SU-DHL-6 (cell line): ENCODE measurements at regions not wholly inside any gene's neighbourhood (a gene's known extent, or its start where the extent isn't known, plus 50 kb on each side); places are given as distances from the start of the nearest gene placed in this dataset.

Experiments
- H2AFZ ChIP-seq: fragments of 200-600 bp; sonication (generic); 2 replicates; pipeline ENCODE4 v1.6.1; 2014; ENCODE audit warnings: low read depth, mild to moderate bottlenecking, moderate library complexity, mixed read lengths, antibody characterized with exemption, low read length; ENCODE audit not compliant: severe bottlenecking
- H3F3A ChIP-seq: fragments of 200-600 bp; shearing (Covaris generic); 2 replicates; pipeline ENCODE4 v1.6.0; 2016; ENCODE audit warnings: antibody characterized with exemption, mild to moderate bottlenecking; ENCODE audit not compliant: insufficient read depth
- H3K27ac ChIP-seq: fragments of 200-600 bp; sonication (generic); 2 replicates; pipeline ENCODE4 v1.5.1; 2016; ENCODE audit warnings: low read depth, mild to moderate bottlenecking, low read length, moderate library complexity, mixed read lengths
- H3K27me3 ChIP-seq: fragments of 200-600 bp; sonication (generic), shearing (Covaris generic); 2 replicates; pipeline ENCODE4 v1.6.0; 2014; ENCODE audit warnings: mild to moderate bottlenecking, low read length
- H3K36me3 ChIP-seq: fragments of 200-600 bp; sonication (generic); 2 replicates; pipeline ENCODE4 v1.6.1; 2014; ENCODE audit warnings: mild to moderate bottlenecking, low read length, mixed read lengths
- H3K4me2 ChIP-seq: fragments of 300-600, 200-600 bp; shearing (Covaris generic), sonication (generic); 2 replicates; pipeline ENCODE4 v1.6.0; 2014; ENCODE audit warnings: low read length, low read depth, mild to moderate bottlenecking; ENCODE audit not compliant: poor library complexity, severe bottlenecking
- H3K4me3 ChIP-seq: fragments of 200-600 bp; sonication (generic); 2 replicates; pipeline ENCODE4 v1.5.1; 2014; ENCODE audit warnings: antibody characterized with exemption, low read length, mild to moderate bottlenecking, mixed read lengths; ENCODE audit not compliant: insufficient read depth, poor library complexity, severe bottlenecking
- H3K79me2 ChIP-seq: fragments of 200-600 bp; sonication (generic); 2 replicates; pipeline ENCODE4 v1.6.1; 2014; ENCODE audit warnings: mild to moderate bottlenecking, low read length, moderate library complexity; ENCODE audit not compliant: insufficient read depth
- H3K9ac ChIP-seq: fragments of 200-600 bp; sonication (generic); 2 replicates; pipeline ENCODE4 v1.7.0; 2014; ENCODE audit warnings: mild to moderate bottlenecking, low read length
- H3K9me2 ChIP-seq: fragments of 200-600 bp; sonication (generic); replicated peaks from 2 replicates; pipeline ENCODE4 v1.6.1; 2014; ENCODE audit warnings: low read length; ENCODE audit not compliant: insufficient read depth
- H3K9me3 ChIP-seq: fragments of 200-600 bp; sonication (generic); 2 replicates; pipeline ENCODE4 v1.6.1; 2014; ENCODE audit warnings: low read length, mixed read lengths; ENCODE audit not compliant: insufficient read depth
- H4K20me1 ChIP-seq: fragments of 200-600 bp; sonication (generic); 2 replicates; pipeline ENCODE4 v1.6.1; 2014; ENCODE audit warnings: low read depth, mild to moderate bottlenecking, antibody characterized with exemption, low read length, moderate library complexity, mixed read lengths
- CTCF ChIP-seq: fragments of 200-600 bp; sonication (generic); IDR thresholded peaks from one replicate; pipeline ENCODE4 v1.5.1; 2017; ENCODE audit warnings: antibody characterized with exemption, mild to moderate bottlenecking, low read length, moderate library complexity; ENCODE audit not compliant: insufficient read depth, poor library complexity, severe bottlenecking
- EZH2phosphoT487 ChIP-seq: fragments of 200-600 bp; sonication (generic), shearing (Covaris generic); conservative IDR thresholded peaks from 2 replicates; pipeline ENCODE4 v1.6.1; 2018; ENCODE audit warnings: mild to moderate bottlenecking, antibody characterized with exemption, low read length, moderate library complexity, mixed read lengths

DNA sequence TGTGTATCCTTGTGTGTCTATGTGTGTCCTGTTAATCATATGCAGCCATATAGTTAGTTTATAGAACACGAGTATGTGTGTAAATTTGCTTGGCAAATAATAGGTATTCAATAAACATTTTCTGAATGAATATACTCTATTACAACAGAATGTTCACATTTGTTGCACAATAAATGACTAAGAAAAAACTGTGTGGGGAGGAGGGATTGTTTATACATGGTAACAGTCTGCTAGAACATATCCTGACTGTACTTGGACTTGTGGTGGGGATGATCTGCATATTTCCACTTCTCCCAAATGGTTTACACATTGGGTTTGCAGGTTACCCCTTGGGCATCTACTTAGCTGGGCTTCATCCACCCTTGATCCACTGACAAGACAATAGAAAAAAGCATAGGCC, 194.6 kb downstream of the INSC start:
- Histone ChIP-seq H2AFZ (no peak overlapping the region), H3K9ac (no peak overlapping the region), H3K27me3 (no peaks in the 10 kb centered on the region), H3K27ac (no peak overlapping the region), H3F3A (no peaks in the 10 kb centered on the region), H4K20me1 (no peaks in the 10 kb centered on the region), H3K9me2 (no peaks in the 10 kb centered on the region), H3K4me2 (no peak overlapping the region), H3K36me3 (no peaks in the 10 kb centered on the region), H3K79me2 (no peaks in the 10 kb centered on the region), H3K4me3 (no peak overlapping the region), H3K9me3 (no peaks in the 10 kb centered on the region)
- TF ChIP-seq EZH2phosphoT487 (no peak), CTCF (no peak)

GRCh38 chr11:15313862-15314261, 199.1 kb downstream of the INSC start:
- Histone ChIP-seq H3K9ac (no peak overlapping the region), H2AFZ (no peak overlapping the region), H3K4me2 (no peak overlapping the region), H3K79me2 (no peaks in the 10 kb centered on the region), H3K27me3 (no peaks in the 10 kb centered on the region), H4K20me1 (no peaks in the 10 kb centered on the region), H3K9me3 (no peaks in the 10 kb centered on the region), H3K36me3 (no peaks in the 10 kb centered on the region), H3K27ac (no peak overlapping the region), H3K9me2 (no peaks in the 10 kb centered on the region), H3F3A (no peaks in the 10 kb centered on the region), H3K4me3 (no peak overlapping the region)
- no peak for TF ChIP-seq EZH2phosphoT487
- TF ChIP-seq CTCF, result no peak

GRCh38 chr11:15318814-15319213, 204.1 kb downstream of the INSC start:
- Histone ChIP-seq H3K9me2 (no peaks in the 10 kb centered on the region), H3K27ac (no peak overlapping the region), H3K27me3 (no peaks in the 10 kb centered on the region), H3K4me3 (no peak overlapping the region), H3K9ac (no peak overlapping the region), H3K79me2 (no peaks in the 10 kb centered on the region), H4K20me1 (no peaks in the 10 kb centered on the region), H3K4me2 (no peak overlapping the region), H3K36me3 (no peaks in the 10 kb centered on the region), H2AFZ (no peak overlapping the region), H3K9me3 (no peaks in the 10 kb centered on the region), H3F3A (no peaks in the 10 kb centered on the region)
- TF ChIP-seq EZH2phosphoT487, result no peak
- TF ChIP-seq CTCF, result no peak

DNA sequence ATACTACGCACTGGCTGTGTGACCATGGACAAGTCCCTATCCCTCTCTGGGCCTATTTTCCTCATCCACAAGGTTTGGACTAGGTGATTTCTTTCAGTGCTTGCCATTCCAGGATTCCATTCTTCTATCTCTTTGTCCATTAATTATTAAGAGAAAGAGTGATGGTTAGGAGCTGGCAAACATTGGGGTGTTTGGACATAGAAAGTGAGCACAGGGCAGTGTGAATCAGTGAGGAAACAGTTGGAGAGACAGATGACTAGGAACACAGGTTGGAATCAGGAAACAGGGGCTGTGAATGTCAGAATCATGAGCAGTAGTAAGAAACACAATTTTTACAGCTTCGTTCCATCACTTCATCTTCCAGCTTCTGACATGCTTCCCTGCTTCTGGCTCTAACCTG, 211.8 kb downstream of the INSC start:
- Histone ChIP-seq H2AFZ (no peak overlapping the region), H3K27ac (no peak overlapping the region), H4K20me1 (no peaks in the 10 kb centered on the region), H3K9ac (no peak overlapping the region), H3K9me3 (no peaks in the 10 kb centered on the region), H3K36me3 (no peaks in the 10 kb centered on the region), H3K4me2 (no peak overlapping the region), H3K79me2 (no peaks in the 10 kb centered on the region), H3K27me3 (no peaks in the 10 kb centered on the region), H3K4me3 (no peak overlapping the region), H3K9me2 (no peaks in the 10 kb centered on the region), H3F3A (no peaks in the 10 kb centered on the region)
- no peak for TF ChIP-seq EZH2phosphoT487
- TF ChIP-seq CTCF, result no peak
